HG02798 (cell line): ENCODE measurements at regions not wholly inside any gene's neighbourhood (a gene's known extent, or its start where the extent isn't known, plus 50 kb on each side); places are given as distances from the start of the nearest gene placed in this dataset.

Source experiments
- ATAC-seq: cut with Tn5 transposase; IDR thresholded peaks from one replicate; pipeline ENCODE4 v1.9.1; 2021; ENCODE audit warnings: mild to moderate bottlenecking; ENCODE audit not compliant: unreplicated experiment, poor library complexity

- no peak for ATAC-seq
Measured at GRCh38 chr5:56525113-56525512, 290.2 kb upstream of the MAP3K1 start.

- ATAC-seq, result no peak
Measured at GRCh38 chr5:56523790-56524575, 290.9 kb upstream of the ANKRD55 start.

- no peak for ATAC-seq
Measured at GRCh38 chr5:56522960-56523359, 289.8 kb upstream of the ANKRD55 start.

GRCh38 chr5:56522169-56522568 is 289.0 kb upstream of the ANKRD55 start:
- ATAC-seq, result no peak

DNA sequence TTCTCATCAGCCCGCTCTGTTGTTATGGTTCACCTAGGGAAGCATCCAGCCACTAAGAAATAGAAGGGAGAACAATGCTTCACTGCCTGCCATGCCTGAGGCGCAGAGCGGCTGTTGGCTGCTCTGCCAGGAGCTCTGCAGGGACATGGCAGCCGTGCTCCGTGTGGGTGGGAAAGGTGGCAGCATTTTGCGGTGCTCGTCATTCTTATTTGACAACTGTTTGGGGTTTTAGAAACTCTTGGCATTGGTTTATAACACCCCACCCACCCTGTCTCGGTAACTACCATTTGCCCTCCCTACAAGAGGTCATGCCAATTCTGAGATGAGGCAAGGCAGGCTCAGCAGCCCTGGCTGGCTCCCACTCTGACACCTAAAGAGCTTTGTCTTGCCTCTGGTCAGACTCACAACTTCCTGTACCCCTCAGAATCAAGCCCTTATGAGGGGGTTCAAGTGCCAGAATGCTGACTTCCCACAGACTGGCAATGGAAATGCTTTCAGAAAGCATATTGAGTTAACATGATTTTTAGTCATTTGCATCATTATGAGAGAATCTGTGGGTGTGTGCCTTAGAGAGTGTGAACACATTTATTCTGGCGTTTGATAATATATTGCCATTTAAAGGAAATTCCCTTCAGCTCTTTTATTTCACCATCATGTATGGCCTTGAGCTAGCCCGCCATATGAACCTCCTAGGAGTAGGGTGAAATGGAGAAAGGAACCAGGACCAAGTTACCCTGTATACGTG is 288.0 kb upstream of the ANKRD55 start:
- ATAC-seq, result no peak

- ATAC-seq, result no peak
Measured at GRCh38 chr5:56518820-56519219, 285.7 kb upstream of the ANKRD55 start.

DNA sequence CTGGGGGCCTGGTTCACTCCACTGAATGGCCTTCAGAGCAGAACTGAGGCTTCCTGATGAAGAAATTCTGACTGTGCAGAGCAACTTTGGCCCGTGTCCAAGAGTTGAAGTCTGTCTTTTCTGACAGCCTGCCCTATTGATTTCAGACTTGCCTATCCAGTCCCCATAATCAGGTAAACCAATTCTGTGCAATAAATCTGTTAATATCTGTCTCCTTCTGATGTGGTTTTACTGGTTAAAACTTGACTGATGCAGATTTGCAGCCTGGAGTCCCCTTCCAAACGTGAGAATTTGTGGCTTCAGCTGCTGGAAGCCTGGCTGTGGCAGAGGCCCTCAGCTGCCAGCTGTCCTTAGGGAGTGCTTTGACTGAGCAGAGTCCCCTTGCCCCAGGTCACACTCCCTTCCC is 283.9 kb upstream of the ANKRD55 start:
- ATAC-seq, result no peak

- ATAC-seq, result no peak
Measured at GRCh38 chr5:56516441-56516840, 283.3 kb upstream of the ANKRD55 start.

GRCh38 chr5:56516035-56516434 is 282.9 kb upstream of the ANKRD55 start:
- no peak for ATAC-seq

DNA sequence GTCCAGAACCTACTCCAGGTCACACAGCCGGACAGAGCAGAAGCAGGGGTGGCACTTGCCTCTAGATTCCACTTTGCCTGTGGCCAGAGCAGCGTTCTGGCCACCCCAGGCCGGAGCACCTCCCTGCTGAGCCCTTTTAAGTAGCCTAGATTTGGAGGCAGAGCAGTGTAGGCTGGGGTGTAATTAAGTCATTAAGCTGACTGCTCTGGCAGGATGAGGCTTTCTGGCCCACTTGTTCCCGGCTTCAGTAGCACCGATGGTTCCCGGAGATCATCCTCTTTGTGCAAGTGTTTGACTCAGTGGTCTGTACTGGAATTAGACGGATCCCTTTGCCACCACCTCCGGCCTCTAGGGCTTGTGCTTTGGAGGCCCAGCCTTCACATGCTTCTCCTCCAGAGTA is 281.9 kb upstream of the ANKRD55 start:
- ATAC-seq, result no peak

- no peak for ATAC-seq
Measured at GRCh38 chr5:56514245-56514644, 281.1 kb upstream of the ANKRD55 start.

GRCh38 chr5:56513141-56513540 is 280.0 kb upstream of the ANKRD55 start:
- ATAC-seq, result no peak

DNA sequence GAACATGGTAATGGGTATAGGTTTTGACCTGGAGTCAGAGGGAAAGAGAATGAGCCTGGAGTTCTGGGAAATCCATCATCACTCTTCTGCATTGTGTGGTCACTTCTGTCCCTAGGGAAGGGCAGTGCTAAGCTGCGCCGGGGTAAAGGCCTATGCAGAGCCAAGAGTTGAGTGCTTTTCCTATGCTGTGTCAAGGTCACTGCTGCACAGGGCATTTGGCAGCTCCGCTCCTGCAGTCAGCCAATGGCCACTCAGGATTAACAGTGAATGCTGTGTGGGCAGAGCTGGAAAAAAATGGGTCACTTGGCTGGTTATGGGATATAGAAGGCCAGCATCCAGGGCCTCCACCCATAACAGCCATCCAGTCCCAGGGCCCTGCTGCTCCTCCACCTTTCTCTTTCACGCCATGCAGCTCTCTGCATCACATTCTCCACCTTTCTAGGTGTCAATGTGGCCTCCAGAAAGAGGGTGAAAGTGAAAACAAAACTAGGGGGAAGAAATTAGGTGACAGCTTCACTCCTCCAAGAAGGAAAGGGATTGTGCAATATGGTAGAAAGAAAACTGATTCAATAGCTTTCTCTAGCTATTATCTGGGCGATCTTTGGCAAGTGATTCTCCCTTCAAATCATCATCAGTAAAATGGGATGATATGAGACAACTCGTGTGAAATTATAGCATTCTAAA is 279.3 kb upstream of the ANKRD55 start:
- no peak for ATAC-seq

DNA sequence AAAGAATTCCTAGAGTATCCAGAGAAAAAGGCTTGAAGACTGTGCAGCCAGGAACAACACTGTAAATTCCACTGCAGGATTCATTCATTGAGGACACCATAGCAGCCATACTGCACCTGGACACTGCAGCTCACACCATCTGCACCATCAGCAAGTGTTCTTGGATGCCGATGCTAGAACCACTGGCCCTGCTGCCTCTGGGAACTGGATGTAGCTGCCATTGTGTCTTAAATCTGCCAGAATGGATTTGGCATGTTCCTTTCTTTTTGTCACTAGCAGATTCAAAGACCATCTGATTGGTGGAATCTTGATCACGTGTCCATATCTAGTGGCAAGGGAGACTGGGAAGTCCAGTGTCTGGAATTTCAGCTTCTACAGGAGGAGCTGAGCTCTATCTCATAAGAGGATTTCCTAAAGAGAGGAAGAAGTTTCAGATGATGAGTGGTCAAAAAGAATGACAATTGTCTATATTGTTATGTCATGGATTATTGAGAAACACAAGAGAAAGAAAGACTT is 278.3 kb upstream of the ANKRD55 start:
- no peak for ATAC-seq

- no peak for ATAC-seq
Measured at GRCh38 chr5:56508249-56508648, 275.1 kb upstream of the ANKRD55 start.

DNA sequence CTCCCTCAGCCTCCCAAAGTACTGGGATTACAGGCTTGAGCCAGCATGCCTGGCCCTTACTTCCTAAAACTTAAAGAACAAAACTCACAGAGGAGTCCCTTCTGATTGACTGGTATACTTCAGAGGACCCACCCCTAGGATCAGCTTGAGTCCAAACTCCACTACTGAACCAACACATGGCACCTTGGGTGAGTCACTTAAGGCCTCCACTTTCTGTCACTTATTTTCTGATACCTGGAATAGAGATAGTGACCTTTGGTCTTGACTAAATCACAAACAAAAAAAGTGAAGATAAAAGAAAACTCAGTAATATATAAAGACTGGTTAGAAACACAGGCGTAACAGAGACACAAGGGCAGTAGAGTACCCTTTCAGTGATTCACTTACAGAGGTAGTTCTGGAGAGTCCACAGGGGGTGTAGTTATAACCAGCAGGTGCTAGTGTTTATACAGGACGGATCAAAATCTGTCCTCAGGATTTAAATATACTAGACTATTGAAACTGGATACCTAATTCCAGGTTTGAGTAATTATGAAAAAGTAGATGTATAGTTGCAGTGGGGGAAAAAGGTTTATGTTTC is 274.3 kb upstream of the ANKRD55 start:
- no peak for ATAC-seq

DNA sequence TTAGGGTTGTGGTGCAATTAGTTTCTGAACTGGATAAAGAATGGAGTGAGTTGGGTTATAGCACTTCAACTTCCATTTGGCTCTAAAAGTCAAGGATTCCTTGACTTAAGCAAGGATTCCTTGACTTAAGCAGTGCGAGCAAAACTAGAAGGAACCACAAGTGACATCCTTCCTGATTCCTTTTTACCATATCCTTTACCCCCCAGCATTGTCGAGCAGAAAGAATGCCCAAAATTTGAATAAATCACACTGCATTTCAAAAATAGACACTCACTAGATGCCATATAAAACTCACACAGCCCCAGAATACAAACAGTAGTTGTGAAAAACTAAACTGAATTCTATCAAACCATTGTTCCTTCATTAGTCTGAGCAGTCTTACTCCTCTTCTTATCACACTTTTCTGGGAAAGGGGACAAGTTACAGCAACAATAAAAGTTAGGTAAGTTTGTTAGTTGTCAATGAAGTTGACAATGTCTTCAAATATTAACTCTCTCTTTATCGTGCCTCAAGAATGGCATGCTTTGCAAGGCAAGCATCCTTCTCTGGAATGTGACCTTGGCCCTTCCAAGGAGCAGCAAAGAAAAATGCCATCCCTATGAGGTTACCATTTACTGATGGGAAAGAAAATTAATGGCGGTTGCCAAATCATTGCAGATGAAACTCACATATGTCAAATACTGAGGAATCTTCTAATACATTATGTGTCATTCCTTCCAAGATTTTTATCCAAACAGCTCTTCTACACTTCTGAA is 273.3 kb upstream of the ANKRD55 start:
- no peak for ATAC-seq

DNA sequence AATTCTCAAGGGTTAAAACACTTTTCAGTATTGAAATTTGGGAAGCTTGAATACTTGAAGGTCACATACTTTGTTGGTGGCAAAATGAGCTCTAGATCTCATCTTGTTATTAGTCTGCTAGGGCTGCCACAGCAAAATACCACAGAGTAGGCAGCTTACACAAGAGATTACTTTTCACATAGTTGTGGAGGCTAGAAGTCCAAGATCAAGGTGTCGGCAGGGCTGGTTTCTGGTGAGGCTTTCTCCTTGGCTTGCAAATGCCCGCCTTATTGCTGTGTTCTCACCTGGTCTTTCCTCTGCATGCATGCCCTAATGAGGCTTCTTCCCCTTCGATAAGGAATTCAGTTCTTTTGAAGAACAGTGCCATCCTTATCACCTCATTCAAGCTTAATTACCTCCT is 270.8 kb upstream of the ANKRD55 start:
- ATAC-seq, result no peak

GRCh38 chr5:56501781-56502557 is 268.8 kb upstream of the ANKRD55 start:
- ATAC-seq, result no peak
